GM18507 (cell line): ENCODE measurements at regions not wholly inside any gene's neighbourhood (a gene's known extent, or its start where the extent isn't known, plus 50 kb on each side); places are given as distances from the start of the nearest gene placed in this dataset.
"Not testable (repeated sequence)": the region's sequence is repeated elsewhere in the genome, so short reads cannot be mapped to it uniquely, and the experiment has no call there.

Experiments used
- DNase-seq: peaks from one replicate; pipeline ENCODE4 v3.0.0; 2011; ENCODE audit warnings: low read depth; ENCODE audit not compliant: insufficient read length; ENCODE audit errors: extremely low spot score
- FAIRE-seq: peaks from 2 replicates; lab custom pipeline; 2011; peaks lifted over from hg19 to GRCh38; lab: Jason Lieb, UNC

DNA sequence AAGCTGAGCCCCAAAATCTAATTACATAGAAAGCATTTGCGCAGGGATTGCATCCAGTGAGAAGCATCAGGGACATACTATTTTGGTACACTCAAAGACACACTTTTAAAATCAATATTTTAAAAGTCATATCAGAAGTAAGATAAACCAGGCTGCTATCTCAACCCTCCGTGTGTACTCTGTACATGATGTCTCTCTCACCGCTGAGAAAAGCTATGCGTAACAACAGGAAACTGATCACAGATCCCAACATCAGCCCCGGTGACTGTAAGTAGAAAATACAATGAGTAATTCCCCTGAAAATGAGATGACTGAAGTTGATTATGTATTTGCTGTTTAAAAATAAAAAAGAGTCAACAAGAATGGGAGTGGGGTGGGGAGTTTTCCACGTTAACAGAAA is 329.8 kb downstream of the BCL2L11 start:
- DNase-seq, FAIRE-seq: not testable (repeated sequence)

DNA sequence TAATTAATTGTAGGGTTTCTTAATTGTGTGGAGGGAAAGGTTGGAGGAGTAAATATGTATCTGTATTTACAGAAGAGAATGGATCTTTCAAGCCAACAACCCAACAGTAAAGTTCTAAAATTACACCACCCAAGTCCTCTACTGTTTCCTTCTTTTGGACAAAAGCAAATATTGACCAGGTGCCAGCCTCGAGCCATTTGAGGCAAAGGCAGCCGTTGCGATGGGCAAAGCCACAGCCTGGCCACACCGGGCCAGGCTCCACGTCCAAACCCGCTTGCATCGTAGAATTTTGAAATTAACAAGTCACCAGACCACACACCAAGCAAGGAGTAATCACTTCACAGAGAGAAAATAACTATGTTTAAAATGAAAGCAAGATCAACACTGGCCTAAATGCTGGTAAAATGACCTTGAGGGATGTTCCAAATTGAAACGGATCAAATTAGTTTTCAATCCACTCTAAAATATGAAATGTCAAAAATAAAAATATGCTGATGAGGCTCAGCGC is 331.0 kb downstream of the BCL2L11 start:
- FAIRE-seq, DNase-seq: not testable (repeated sequence)

- DNase-seq: not testable (repeated sequence)
- peak; percentile 69 for FAIRE-seq
Observed at GRCh38 chr2:111452208-111452607, 331.5 kb downstream of the BCL2L11 start.

GRCh38 chr2:111453308-111453707 is 332.6 kb downstream of the BCL2L11 start:
- not testable (repeated sequence) for DNase-seq, FAIRE-seq

GRCh38 chr2:111453816-111454215 is 333.1 kb downstream of the BCL2L11 start:
- FAIRE-seq, DNase-seq: not testable (repeated sequence)

DNA sequence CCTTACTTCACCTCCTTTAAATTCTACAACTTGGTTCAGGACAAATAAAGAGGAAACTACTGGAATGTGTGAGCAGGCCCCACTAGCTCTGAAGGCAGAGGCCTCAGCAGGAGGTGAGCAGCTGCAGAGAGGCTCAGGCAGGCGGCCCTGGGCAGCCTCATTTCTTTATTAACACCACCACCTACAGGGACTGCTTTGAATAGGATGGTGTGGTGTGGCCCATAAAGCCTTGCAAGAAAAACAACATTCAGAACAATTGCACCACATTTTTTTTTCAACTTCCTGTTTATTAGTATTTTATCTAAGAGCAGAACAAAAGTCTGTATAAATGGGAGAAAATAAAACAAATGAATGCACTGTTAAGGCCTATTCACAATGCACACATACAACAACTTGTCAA is 333.7 kb downstream of the BCL2L11 start:
- peak; percentile 79 for FAIRE-seq
- not testable (repeated sequence) for DNase-seq

GRCh38 chr2:111455016-111456015 is 334.6 kb downstream of the BCL2L11 start:
- not testable (repeated sequence) for DNase-seq

GRCh38 chr2:111457191-111457590 is 336.5 kb downstream of the BCL2L11 start:
- FAIRE-seq, DNase-seq: not testable (repeated sequence)

More at GRCh38 chr2:111455016-111456015, 334.6 kb downstream of the BCL2L11 start:
- not testable (repeated sequence) for FAIRE-seq

GRCh38 chr2:111460901-111461300 is 340.2 kb downstream of the BCL2L11 start:
- FAIRE-seq, DNase-seq: not testable (repeated sequence)

- not testable (repeated sequence) for DNase-seq, FAIRE-seq
Observed at GRCh38 chr2:111461831-111462230, 341.1 kb downstream of the BCL2L11 start.

DNA sequence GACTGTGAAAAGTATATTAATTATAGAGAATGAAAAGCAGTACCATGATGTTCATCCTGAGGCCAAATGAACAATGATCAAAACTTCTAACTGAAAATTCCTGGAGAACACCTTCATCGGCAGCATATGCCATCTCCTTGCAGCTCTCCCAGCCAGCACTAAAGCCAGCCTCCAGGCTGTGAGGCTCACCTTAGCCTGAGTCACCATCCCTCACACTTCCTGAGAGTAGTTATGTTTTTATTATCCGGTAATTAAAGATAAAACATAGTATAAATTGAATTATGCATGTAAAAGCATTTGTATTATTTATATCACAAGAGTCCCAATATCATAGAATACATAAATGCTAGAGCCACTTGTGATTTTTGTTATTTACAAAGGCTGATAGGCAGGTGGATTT is 341.9 kb downstream of the BCL2L11 start:
- not testable (repeated sequence) for FAIRE-seq, DNase-seq

DNA sequence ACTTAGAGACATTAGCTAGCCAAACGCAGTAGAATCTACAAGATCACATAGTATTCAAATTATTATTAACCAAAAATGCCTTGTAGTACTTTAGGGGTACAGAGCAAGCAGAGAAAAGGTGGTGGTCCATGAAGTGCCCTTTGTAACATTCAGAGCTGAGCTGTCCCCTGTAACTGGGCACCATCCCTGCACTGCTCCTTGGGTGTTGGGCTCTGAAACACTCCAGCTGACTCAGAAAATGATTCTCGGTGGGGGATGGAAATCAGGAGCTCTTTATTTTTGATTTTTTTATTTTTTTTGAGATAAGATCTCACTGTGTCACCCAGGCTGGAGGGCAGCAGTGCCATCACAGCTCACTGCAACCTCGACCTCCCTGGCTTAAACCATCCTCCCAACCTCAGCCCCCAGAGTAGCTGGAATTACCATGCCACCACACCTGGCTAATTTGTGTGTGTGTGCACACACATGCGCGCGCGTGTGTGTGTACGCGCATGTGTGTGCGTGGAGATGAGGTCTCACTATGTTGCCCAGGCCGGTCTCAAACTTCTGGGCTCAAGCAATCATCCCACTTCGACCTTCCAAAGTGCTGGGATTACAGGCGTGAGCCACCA is 342.6 kb downstream of the BCL2L11 start:
- FAIRE-seq, DNase-seq: not testable (repeated sequence)

GRCh38 chr2:111463956-111464355 is 343.2 kb downstream of the BCL2L11 start:
- not testable (repeated sequence) for DNase-seq
- FAIRE-seq: peak; percentile 71

- not testable (repeated sequence) for DNase-seq, FAIRE-seq
Observed at GRCh38 chr2:111464367-111464766, 343.7 kb downstream of the BCL2L11 start.

DNA sequence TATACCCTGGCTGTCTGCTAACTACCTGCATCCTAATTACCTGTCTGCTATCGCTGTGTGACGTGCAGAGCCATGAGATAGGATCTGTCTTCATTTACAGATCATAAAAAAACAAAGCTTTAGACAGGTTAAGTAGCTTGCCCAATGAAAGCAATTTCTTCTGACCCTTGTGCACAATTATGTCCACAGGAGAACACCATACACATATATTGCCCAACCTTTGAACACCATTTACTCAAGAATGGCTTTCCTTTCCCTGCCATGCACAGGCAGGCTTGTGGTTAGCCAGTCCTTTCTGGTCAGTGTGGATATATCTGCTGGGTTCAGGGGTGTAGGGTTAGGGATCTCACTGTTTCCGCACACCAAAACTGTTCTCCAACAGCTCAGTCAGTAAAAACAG is 344.8 kb downstream of the BCL2L11 start:
- not testable (repeated sequence) for FAIRE-seq, DNase-seq

DNA sequence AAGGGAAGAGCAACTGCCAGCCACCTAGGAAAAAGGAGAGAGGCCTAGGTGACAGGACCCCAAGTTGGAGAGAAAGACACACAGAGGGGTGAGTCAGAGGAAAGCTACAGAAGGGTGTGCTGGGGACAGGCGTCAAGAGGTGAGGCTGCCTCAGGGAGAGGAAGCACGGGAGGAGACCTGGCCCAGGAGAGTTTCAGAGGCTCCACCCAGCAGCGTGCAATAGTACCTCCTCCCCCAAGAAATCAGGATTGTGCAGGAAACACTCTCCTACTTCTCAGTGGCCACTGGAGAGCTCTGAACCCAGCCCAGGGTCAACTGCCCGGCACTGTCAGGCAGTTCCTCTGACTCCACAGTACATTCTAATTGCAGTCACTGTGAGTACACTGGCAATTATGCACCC is 346.0 kb downstream of the BCL2L11 start:
- not testable (repeated sequence) for FAIRE-seq, DNase-seq

DNA sequence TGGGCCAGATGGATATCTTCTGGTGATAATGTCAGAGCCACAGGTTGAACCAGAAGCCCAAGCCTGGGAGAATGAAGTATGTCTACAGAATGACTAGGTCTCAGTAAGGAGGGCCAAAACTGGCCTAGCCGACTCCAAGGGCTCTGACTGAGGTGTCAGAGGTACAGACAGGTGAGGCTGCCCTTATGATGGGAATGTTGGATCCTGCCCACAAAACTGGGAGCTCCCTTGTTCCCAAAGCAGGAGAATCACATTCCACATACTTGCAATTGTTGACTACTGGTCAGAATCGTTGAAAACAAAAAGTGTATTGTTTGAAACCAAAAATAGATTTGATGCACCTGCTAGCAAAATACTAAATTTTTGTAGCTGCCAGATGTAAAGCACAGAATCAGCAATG is 350.2 kb downstream of the BCL2L11 start:
- DNase-seq, FAIRE-seq: not testable (repeated sequence)

DNA sequence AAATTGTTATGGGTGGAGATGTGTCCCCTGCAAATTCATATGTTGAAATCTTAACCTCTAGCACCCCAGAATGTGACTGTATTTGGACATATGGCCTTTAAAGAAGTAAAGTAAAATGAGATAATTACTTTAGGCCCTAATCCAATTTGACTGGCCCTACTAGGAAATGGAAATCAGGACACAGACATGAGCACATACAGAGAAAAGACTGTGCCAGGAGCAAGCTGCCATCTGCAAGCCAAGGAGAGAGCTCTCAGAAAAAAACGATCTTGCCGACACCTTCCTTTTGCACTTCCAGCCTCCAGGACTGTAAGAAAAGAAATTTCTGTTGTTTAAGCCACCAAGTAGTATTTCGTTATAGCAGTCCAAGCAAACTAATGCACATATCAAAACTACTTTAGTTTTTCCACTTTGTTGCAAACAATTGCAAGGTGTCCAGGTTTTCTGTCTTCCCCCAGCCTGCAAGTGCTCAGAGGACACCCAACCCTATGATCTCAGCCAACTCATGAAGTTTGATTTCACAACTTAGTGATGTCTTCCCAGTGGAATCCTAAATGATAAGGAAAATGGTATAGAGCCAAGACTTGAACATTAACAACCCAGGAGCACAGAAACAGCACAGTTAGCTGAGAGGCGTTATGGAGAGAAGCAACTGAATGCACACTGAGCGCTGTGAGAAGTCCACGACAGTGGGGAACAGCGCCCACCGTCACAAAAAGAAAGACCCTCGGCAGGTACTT is 351.2 kb downstream of the BCL2L11 start:
- not testable (repeated sequence) for FAIRE-seq, DNase-seq

GRCh38 chr2:111472844-111473403 is 352.2 kb downstream of the BCL2L11 start:
- FAIRE-seq, DNase-seq: not testable (repeated sequence)
